ENCODE measurements at regions not wholly inside any gene's neighbourhood (a gene's known extent, or its start where the extent isn't known, plus 50 kb on each side); places are given as distances from the start of the nearest gene placed in this dataset.

GRCh38 chr10:131570716-131571307 is 259.3 kb upstream of the TCERG1L start:
- DNase-seq (ENCODE audit: low spot score in 2 of 2): peak in 1 of 2 donors; percentile 52
- intact Hi-C loops (cut with DNase I; ENCODE audit: low total_unique reads): no loop called here
- TF ChIP-seq CTCF (IDR thresholded peaks at IDR 0.05) (no peak), POLR2A (IDR thresholded peaks at IDR 0.05) (no peak)
- WGBS, 2 donors: 62 to 75% methylated on average over 13 of the region's 13 CpGs
- no peak overlapping the region for H3K4me3 ChIP-seq (ENCODE audit: low read depth, poor library complexity, severe bottlenecking)

- no peak overlapping the region for H3K4me3 ChIP-seq (ENCODE audit: low read depth, poor library complexity, severe bottlenecking)
- TF ChIP-seq POLR2A (IDR thresholded peaks at IDR 0.05): no peak
- TF ChIP-seq CTCF (IDR thresholded peaks at IDR 0.05): no peak
- WGBS, 2 donors: 90 to 93% methylated on average over 11 of the region's 11 CpGs
- intact Hi-C loops (cut with DNase I; ENCODE audit: low total_unique reads): no loop called here
- peak in 1 of 2 donors; percentile 63 for DNase-seq (ENCODE audit: low spot score in 2 of 2)
Observed at GRCh38 chr10:131571346-131571745, 259.8 kb upstream of the TCERG1L start.

GRCh38 chr10:131571865-131572264 is 260.3 kb upstream of the TCERG1L start:
- no peak overlapping the region for H3K4me3 ChIP-seq (ENCODE audit: low read depth, poor library complexity, severe bottlenecking)
- peak in 1 of 2 donors; percentile 43 for DNase-seq (ENCODE audit: low spot score in 2 of 2)
- 26 to 49% methylated on average over 8 of the region's 8 CpGs for WGBS, 2 donors
- intact Hi-C loops (cut with DNase I; ENCODE audit: low total_unique reads): no loop called here
- TF ChIP-seq POLR2A (IDR thresholded peaks at IDR 0.05) (no peak), CTCF (IDR thresholded peaks at IDR 0.05) (no peak)

- 87% methylated on average over 11 of the region's 11 CpGs for WGBS, 2 donors
- DNase-seq (ENCODE audit: low spot score in 2 of 2): peak in 1 of 2 donors; percentile 78
Observed at GRCh38 chr10:131573256-131573655, 261.7 kb upstream of the TCERG1L start.

GRCh38 chr10:131573707-131574106 is 262.2 kb upstream of the TCERG1L start:
- peak in 1 of 2 donors; percentile 53 for DNase-seq (ENCODE audit: low spot score in 2 of 2)
- 86 to 88% methylated on average over 2 of the region's 2 CpGs for WGBS, 2 donors
- no peak for TF ChIP-seq CTCF (IDR thresholded peaks at IDR 0.05)
- no peak for TF ChIP-seq POLR2A (IDR thresholded peaks at IDR 0.05)
- intact Hi-C loops (cut with DNase I; ENCODE audit: low total_unique reads): no loop called here
- no peak overlapping the region for H3K4me3 ChIP-seq (ENCODE audit: low read depth, poor library complexity, severe bottlenecking)

More at GRCh38 chr10:131573256-131573655, 261.7 kb upstream of the TCERG1L start:
- intact Hi-C loops (cut with DNase I; ENCODE audit: low total_unique reads): no loop called here
- no peak for TF ChIP-seq CTCF (IDR thresholded peaks at IDR 0.05)
- no peak overlapping the region for H3K4me3 ChIP-seq (ENCODE audit: low read depth, poor library complexity, severe bottlenecking)

GRCh38 chr10:131574363-131574706 is 262.8 kb upstream of the TCERG1L start:
- no peak for DNase-seq (ENCODE audit: low spot score in 2 of 2)
- 26 to 64% methylated on average over 7 of the region's 7 CpGs for WGBS, 2 donors
- intact Hi-C loops (cut with DNase I; ENCODE audit: low total_unique reads): no loop called here
- no peak overlapping the region for H3K4me3 ChIP-seq (ENCODE audit: low read depth, poor library complexity, severe bottlenecking)
- TF ChIP-seq POLR2A (IDR thresholded peaks at IDR 0.05) (no peak), CTCF (IDR thresholded peaks at IDR 0.05) (no peak)
